ENCODE measurements at regions not wholly inside any gene's neighbourhood (a gene's known extent, or its start where the extent isn't known, plus 50 kb on each side); places are given as distances from the start of the nearest gene placed in this dataset.
"Not testable (repeated sequence)": the region's sequence is repeated elsewhere in the genome, so short reads cannot be mapped to it uniquely, and the experiment has no call there.

DNA sequence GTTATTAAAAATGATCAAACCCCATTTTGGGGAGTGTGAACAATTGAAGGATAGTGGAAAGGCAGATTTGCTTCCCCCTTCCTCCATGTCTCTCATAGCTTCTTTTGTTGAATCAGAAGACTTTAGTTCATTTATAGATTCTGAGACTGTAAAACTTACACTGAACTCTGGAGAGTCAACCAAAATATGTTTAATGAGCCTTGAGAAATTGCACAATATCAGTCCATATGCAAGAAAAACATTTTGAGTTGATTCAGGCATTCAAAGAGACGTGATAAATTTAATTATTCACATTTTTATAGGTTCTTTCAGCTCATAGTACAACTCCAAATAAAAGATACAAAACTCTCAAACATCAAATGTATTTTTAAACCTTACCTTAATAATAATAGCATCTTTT, 354.4 kb upstream of the SPRED2 start:
- no peak for DNase-seq (ENCODE audit: low read depth)

DNA sequence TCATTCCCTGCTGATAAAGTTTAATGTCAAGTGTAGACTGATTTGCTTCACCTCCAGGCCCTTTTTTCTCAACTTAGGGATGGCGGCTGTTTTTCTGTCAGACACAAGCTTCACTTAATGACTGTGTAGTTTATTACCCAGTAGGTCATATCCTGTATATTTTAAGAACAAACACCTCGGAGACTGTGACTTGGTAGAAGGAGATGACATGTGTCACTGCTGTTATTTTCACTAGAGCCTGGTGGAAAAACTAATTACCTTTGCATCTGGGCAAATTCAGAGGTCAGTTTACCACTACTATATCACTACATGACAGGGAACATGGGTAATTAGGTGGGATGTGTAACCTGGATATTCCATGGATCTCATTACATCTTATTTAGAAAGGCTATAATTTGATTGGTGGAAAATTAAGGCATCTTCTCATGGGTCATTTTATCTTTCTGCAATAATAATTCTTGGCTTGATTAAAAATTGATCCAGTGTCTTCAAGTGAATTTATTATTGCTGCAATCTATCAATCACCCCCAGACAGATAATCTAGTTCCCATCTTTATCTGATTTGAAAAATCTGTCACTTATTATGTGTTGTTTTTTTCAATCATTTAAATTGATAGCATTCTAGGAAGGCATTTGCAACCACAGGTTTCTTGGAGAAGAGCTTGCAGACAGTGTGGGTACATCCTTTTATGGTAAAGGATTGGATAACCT, 353.8 kb upstream of the SPRED2 start:
- DNase-seq (ENCODE audit: low read depth), result no peak

DNA sequence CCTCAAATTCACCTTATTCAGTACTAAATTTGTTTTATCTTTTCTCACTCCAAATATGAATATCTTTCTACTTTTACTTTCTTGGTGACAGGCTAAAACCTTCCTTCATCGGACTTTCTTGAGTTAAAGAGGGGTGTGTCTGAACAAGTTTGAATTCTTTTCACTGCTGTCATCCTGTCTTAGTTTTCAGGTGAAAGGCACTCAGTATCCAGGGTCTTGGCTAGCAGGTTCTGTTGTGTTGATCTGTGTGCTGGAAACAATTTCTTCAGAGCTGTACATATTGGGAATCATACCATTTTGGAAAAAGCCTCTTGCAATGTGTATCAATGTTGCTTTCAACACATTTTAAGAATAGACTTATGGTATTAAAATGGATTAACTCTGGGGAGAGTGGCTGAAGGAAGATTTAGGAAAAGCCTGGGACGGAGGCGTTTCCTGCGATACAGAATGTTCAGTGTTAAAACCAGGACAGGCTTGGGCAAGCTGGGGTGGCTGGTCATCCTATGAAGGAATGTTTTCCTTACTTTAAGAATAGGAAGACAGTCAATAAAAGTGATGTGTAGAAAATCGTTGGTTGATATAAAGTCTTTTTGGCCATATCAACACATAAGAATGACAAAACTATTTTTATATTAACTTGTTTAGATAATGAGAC, 350.7 kb upstream of the SPRED2 start:
- DNase-seq (ENCODE audit: low read depth), result no peak

DNA sequence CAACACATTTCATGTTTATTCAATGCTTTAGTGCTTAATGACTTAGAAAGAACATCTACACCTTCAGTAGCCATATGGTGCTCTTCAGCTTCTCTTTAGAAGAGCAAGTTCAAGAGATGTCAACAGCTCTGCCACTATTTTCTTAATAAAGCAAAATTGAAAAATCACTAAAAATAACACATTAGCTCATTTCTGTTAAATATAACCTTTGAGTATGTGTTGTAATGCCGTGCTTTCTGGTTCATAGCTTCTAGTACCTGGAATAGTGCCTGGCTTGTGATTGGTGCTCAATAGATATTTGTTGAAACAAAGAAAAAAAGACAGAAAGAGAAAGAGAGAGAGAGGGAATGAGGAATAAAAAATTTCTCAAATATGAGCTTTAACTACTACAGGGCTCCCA, 349.8 kb upstream of the SPRED2 start:
- no peak for DNase-seq (ENCODE audit: low read depth)

DNA sequence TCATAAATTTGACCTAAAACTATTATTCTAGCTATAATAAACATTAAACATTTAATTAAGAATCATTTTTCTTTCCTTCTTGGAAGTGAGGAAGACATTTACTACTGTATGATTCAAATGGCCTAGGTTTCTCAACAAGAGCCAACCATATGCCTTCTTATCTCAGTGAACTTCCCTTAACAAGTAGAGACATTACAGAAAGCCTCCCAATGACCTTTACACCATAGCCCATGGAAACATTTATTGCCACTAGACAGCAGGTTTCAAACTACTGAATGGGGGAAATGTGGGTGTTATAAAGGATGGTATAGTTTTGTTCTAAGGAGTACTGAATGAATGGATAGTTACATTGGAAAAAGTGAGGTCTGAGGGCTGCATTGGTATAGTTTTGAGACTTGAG, 349.4 kb upstream of the SPRED2 start:
- DNase-seq (ENCODE audit: low read depth), result no peak

DNA sequence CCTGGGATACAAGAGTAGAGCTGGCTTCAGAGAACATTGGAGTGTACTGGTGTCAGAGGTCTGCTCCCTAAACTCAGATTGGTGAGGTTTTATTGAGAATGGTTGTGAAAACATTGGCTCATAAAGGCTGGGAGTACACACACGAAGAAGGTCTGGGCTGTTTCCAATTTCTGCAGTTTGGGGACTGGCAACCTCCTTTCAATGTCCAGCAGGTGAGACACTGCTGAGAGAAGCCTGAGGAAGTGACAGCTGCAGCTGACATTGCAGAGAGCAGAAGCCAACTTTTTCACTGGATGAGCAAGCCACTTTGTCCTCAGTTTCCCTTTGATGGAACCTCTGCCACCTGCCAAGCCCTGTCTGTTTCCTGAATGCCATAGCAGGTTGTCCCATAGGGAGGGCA, 346.6 kb upstream of the SPRED2 start:
- no peak for DNase-seq (ENCODE audit: low read depth)

DNA sequence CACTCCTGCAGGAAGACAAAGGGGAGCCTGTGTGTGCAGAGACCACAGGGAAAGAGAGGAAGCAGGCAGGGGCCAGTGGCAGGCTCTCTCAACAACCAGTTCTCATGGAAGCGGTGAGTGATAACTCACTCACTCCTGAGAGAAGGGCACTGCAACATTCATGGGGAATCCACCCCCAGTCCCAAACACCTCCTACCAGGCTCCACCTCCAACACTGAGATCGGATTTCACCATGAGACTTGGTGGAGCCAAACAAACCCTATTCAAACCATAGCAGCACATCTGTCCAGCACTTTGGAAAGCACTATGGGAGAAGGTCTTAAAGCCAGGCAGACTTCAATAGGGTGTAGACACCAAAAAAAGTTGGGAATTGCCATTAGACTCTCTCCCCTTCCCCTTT, 345.7 kb upstream of the SPRED2 start:
- DNase-seq (ENCODE audit: low read depth), result no peak

DNA sequence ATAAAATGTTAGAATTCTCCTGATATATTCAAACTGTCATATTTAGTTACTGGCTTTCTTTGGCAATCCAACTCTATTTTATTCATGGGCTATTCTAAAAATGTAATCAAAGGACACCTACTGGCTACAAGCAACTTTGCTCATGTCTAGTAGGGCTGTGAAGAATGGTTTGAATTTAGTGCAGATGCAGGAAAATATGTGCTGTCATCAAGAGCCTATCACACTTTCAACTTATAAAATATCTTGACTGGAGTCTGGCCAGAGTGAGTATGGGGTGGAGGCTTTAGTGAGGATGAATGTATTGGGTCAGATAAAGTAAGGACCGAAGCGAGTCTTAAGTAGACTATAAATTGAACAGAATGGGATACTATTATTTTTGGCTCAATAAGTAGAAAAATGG, 343.4 kb upstream of the SPRED2 start:
- DNase-seq (ENCODE audit: low read depth), result no peak

DNA sequence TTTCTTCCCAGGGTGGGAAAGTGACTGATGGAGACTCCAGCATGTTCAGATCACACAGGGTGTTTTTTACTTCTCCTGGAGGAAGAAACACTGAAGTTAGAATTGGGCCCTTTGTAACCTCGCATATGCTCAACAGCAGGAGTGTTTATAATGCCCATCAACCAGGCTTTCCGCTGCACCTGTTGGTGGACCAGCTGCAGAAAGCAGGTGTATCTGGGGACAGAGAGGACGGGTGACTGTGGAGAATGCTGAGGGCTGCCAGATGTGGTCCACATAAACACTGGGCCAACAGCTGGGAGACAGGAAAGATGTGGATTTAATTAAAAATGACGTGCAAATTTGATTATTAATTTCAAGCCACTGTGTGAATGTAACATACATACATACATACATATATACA, 335.5 kb upstream of the SPRED2 start:
- no peak for DNase-seq (ENCODE audit: low read depth)

DNA sequence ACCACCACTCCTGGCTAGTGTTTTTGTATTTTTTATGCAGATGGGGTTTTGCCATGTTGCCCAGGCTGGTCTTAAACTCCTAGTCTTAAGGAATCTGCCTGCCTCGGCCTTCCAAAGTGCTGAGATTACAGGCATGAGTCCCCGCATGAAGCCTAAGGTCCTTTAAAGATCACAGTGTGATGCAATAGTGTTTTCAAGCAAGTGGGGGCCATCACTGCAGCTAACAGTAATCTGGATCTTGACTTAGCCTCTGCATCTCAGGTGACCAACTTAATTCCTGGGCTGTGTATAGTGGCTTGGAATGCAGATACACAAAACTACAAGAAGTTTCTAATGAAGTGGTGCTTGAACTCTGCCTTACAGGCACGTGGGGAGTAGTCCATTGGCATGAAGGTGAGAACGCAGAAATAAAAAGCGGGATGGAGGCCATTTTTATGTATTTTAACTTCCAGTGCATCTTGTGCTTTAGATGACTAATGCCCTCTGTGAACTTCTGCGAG, 334.4 kb upstream of the SPRED2 start:
- no peak for DNase-seq (ENCODE audit: low read depth)

DNA sequence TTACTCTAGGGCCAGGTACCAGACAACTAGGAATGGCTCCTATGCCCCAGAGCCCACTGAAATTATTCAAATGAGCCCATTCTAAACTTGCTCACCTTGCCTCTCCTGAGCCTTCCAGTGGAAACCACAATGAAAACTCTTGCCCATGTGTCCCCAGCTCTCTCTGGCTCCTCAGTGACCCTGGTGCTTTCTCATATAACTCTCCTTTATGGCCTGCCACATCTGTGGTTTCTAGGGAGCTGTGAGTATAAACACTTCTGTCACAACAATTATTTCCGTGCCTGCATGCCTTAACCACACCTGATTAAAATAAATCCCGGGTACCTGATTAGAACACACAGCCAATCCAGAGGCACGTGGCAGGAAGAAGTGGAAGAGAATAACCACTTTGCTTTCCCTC, 333.0 kb upstream of the SPRED2 start:
- DNase-seq (ENCODE audit: low read depth), result no peak

DNA sequence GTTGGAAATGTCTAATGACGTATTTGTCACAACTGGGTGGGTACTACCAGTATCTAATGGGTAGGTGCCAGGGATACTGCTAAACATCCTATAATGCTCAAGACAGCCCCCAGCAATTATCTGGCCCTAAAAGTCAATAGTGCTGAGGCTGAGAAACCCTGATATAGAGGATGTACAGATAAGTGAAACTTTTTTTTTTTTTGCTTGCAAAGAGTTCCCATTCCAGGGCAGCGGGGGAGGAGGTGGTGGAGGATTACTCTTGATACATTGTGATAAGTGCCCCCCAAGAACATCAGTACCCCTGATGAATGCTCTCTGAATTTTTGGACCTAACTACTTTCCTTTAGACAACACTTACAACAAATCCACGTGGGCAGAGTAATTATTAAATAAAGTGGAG, 329.7 kb upstream of the SPRED2 start:
- no peak for DNase-seq (ENCODE audit: low read depth)

DNA sequence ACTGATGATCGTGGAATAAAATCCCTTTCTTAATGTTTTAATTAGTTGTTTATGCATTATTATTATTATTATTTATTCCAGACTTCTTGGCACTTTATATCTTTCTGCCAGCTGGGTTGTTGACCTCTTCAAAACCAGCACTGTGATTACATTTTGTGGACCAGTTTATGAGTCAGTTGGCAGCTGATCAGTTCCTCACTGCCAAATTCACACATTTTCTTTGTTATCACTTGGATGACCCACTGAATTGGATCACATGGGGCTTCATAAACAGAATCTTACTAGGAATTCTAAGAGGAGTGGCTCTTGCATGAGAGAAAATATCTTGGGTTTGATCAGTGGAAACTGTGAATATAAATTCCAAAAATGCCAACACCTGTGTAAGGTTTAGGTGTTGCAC, 321.8 kb upstream of the SPRED2 start:
- DNase-seq (ENCODE audit: low read depth), result no peak

DNA sequence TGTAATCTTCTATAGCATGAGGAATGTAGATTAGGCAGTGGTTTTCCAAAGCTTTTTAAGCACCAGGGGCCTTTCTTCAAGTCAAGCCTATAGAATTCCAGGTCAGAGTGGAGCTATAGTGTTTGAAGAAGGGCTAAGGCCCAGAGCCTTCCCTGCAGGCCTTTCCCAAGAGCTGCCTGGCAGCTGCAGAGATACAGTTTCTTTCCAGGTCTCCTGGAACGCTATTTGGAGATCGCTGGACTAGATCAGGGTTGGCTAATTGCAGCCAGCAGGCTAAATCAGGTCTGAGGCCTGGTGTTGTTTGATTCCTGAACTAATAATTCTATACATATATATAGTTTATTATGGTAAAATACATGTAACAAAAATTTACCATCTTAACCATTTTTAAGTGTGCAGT, 319.0 kb upstream of the SPRED2 start:
- no peak for DNase-seq (ENCODE audit: low read depth)

DNA sequence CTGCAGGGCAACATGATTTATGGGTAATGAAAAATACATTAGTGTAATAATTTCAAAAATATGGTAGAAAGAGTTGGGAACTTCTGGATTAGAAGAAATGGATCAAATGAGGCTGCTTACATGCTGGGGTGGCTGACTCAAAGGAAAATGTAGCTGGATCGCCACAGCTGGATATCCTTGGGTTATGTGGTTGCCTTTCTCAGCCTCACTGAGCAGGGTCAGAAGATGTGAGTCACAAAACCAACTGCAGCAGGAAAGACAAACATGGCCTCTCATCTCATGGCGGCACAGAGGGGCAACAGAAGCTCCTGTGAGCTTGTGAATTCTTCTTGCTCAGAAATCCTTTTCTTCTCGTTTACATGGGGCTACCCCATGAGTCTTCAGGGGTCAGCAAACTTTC, 317.1 kb upstream of the SPRED2 start:
- no peak for DNase-seq (ENCODE audit: low read depth)

DNA sequence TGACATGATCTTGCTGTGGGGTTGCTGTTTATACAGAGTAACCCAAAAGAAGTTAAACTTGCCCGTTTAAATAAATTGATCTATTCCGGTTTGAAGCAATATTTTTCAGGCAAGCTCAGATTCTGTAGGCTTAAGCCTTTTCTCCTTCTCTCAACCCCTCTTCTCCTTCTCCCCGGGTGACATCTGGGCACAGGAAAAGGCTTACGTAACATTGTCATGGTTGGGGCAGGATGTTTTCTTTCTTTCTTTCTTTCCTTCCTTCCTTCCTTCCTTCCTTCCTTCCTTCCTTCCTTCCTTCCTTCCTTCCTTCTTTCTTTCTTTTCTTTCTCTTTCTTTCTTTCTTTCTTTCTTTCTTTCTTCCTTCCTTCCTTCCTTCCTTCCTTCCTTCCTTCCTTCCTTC, 315.5 kb upstream of the SPRED2 start:
- not testable (repeated sequence) for DNase-seq (ENCODE audit: low read depth)

DNA sequence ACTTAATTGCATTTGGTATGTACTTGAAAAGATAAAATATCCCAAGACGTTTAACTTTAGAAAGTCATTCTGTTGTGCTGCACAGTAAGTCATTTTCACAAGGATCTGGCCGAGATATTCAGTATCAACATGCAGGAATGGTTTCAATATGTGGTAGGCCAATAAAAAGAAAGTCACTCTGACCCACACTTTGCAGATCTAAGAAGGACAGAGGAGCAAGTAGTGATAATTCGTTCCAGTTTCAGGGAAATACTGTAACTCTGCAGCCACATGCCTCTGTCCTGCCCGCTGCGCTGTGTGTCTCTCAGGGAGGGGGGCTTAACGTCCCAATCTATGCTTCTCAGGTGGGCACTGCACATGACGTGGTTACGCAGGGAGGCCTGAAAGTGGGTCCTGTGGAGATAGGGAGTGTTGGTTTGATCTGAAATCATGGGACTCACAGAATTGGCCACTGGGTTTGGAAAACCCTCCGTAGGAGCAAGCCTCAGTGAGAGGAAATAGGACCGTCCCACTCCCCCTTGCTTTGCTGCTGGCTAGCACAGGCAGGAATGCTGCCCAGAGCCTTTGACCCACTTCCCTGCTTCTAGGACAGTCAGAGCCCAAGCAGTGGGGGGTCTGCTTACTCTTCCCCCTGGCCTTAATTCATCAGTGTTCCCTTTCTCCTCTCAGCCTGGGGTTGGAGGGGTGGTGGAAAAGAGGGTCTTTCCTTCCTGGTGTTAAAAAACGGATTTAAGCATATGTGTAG, 314.7 kb upstream of the SPRED2 start:
- DNase-seq (ENCODE audit: low read depth), result no peak

DNA sequence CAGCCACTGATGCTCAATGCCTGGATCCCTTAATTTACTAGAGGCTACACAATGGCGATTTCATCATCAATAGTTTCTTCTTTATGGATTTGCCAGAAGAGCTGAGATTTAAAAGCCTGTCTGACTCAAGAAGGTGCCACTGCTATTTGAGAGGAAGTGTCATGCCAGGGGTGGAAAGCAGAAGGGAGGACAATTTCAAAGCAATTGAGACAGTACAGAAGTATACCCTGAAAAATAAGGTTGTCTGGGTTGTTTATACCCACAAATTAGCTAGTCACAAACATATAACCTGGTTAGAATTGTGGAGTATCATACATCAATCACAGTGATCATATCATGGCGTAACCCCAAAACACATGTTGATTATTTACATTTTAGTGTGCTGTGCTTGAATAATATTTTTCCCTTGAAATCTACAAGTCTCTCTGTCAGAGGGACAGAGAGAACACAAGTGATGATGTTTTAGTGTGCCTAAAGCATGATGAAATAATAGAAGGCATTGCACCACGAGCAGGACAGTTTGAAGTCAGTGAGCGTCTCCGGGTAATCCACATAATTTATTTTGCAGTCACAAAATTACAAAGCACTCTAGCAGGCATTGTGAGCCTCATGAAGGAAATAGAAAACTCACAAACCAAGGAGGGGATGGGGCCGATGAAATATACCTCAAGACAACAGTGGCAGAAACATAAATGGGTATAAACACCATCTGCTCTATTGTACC, 312.2 kb upstream of the SPRED2 start:
- no peak for DNase-seq (ENCODE audit: low read depth)

DNA sequence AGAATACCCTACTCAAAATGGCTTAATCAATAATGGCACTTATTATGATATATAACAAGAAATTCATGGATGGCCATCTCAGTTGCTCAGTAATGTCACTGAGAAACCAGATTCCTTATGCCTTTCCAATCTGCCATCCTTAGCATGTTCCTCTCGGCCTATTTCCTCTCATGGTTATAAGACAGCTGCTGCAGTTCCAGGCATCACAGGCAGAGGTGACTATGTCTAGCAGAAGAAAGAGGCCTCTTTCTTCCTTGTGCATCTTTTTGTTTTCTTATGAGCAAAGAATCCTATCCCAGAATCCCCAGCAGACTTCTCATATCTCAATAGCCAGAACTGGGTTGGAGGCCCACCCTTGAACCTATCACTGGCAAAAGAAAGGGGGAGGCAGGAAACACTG, 310.6 kb upstream of the SPRED2 start:
- no peak for DNase-seq (ENCODE audit: low read depth)

DNA sequence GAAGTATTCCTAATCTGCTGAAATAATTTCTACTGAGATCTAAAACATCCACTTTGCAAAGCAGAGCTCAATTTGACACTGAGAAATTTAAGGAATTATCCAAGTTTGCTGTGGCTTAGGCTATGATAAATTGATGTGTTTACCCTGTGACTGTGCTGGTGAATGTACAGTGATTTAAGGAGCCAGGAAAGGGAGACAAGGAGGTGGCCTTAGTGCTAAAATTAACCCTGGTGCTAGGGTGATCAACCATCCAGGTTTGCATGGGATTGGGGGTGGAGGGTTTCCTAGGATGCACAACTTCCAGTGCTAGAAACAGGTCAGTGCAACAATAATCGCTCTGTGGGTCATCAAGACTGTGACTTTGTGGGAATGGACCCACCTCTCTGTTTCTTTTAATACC, 307.5 kb upstream of the SPRED2 start:
- no peak for DNase-seq (ENCODE audit: low read depth)

DNA sequence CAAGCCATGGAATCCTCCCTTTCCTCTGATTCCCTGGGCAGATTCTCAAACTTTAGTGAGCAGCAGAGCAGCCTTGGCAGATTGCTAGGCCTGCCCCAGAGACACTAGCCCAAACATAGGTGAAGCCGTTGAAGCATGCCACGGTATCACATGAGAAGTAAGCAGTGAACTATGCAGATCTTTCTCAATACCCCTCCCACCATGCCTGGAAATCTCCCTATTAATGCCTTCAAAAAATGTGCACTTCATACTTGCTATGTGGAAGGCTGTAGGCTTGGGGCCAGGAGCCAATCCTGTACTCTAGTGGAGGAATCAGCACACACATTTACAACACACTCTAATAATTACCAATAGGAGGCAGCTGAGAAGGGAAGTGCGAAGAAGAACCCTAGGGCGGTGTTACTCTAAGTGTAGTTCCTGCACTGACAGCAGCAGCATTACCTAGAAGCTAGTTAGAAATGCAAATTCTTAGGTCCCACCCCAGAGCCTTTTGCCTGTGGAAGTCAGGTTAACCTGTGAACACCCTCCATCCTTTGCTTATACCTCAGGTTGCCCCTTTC, 305.1 kb upstream of the SPRED2 start:
- no peak for DNase-seq (ENCODE audit: low read depth)

DNA sequence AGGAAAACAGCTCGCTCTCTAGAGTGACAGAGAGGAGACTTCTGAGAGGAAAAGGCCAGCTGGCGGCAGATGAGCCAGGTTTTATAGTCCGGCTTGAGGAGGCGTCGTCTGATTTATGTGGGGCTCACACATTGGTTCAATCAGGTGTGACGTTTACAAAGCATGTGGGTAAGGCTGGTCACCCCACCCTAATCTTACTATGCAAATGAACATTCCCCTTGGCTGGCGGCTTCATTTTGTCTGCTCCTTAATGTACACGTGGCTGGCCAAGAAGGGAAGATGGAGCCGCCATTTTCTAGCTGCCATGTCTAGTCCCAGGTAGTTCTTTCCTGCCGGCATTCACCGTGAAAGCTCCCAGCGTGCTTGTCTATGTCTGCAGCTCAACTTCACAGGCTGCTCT, 299.1 kb upstream of the SPRED2 start:
- no peak for DNase-seq (ENCODE audit: low read depth)

All from activated T-cell treated with anti-CD3 and anti-CD28 coated beads for 48 hours (primary cell).